GM23338 (cell line): ENCODE measurements at regions not wholly inside any gene's neighbourhood (a gene's known extent, or its start where the extent isn't known, plus 50 kb on each side); places are given as distances from the start of the nearest gene placed in this dataset.

ENCODE experiments used
- ATAC-seq: fragments of 200-7000 bp; cut with Tn5 transposase; 3 replicates; pipeline ENCODE4 v1.9.1; 2020
- DNase-seq: peaks from one replicate; pipeline ENCODE4 v3.0.0-alpha.2; 2015; ENCODE audit warnings: low spot score
- H2AFZ ChIP-seq: fragments of 200-600 bp; sonication (generic); 2 replicates; pipeline ENCODE4 v1.8.0; 2016; ENCODE audit warnings: antibody characterized with exemption, mild to moderate bottlenecking, moderate library complexity
- H3F3A ChIP-seq: fragments of 200-600 bp; sonication (generic); replicated peaks from 2 replicates; pipeline ENCODE4 v1.8.0; 2017; ENCODE audit warnings: antibody characterized with exemption, mixed run types, low read depth
- H3K27ac ChIP-seq: fragments of 200-600 bp; sonication (generic); 2 replicates; pipeline ENCODE4 v1.6.1; 2016; ENCODE audit warnings: low read depth
- H3K27me3 ChIP-seq: fragments of 200-600 bp; sonication (generic); 2 replicates; pipeline ENCODE4 v1.8.0; 2016; ENCODE audit warnings: mild to moderate bottlenecking, mixed run types, moderate library complexity; ENCODE audit not compliant: insufficient read depth
- H3K36me3 ChIP-seq: fragments of 200-600 bp; sonication (generic); 2 replicates; pipeline ENCODE4 v1.8.0; 2016; ENCODE audit warnings: mild to moderate bottlenecking; ENCODE audit not compliant: insufficient read depth
- H3K4me1 ChIP-seq: fragments of 200-600 bp; sonication (generic); 2 replicates; pipeline ENCODE4 v1.8.0; 2016; ENCODE audit warnings: mild to moderate bottlenecking, moderate library complexity; ENCODE audit not compliant: insufficient read depth
- H3K4me2 ChIP-seq: fragments of 200-600 bp; sonication (generic); 2 replicates; pipeline ENCODE4 v1.7.1; 2017; ENCODE audit warnings: mixed run types
- H3K4me3 ChIP-seq: fragments of 200-600 bp; sonication (generic); 2 replicates; pipeline ENCODE4 v1.6.1; 2016; ENCODE audit warnings: mixed run types
- H3K79me2 ChIP-seq: fragments of 200-600 bp; sonication (generic); replicated peaks from 2 replicates; pipeline ENCODE4 v1.8.0; 2017; ENCODE audit warnings: mild to moderate bottlenecking; ENCODE audit not compliant: insufficient read depth
- H3K9me2 ChIP-seq: fragments of 200-600 bp; sonication (generic); 2 replicates; pipeline ENCODE4 v1.8.0; 2017; ENCODE audit not compliant: insufficient read depth
- H4K20me1 ChIP-seq: fragments of 200-600 bp; sonication (generic); replicated peaks from 2 replicates; pipeline ENCODE4 v1.8.0; 2017; ENCODE audit warnings: mild to moderate bottlenecking; ENCODE audit not compliant: insufficient read depth
- H3K27ac Mint-ChIP-seq: 2 replicates; pipeline ENCODE4 v1.8.0; 2020; ENCODE audit warnings: inconsistent platforms, mild to moderate bottlenecking, moderate library complexity, mixed read lengths
- H3K27me3 Mint-ChIP-seq: 3 replicates; pipeline ENCODE4 v1.8.0; 2022; ENCODE audit warnings: low read depth, mild to moderate bottlenecking, moderate library complexity, mixed read lengths, inconsistent platforms; ENCODE audit not compliant: insufficient read depth, poor library complexity
- H3K36me3 Mint-ChIP-seq: 3 replicates; pipeline ENCODE4 v1.8.0; 2021; ENCODE audit warnings: low read depth, mild to moderate bottlenecking, inconsistent platforms, moderate library complexity, mixed read lengths
- H3K4me1 Mint-ChIP-seq: 3 replicates; pipeline ENCODE4 v1.8.0; 2020; ENCODE audit warnings: mild to moderate bottlenecking, inconsistent platforms, mixed read lengths
- H3K4me3 Mint-ChIP-seq: 3 replicates; pipeline ENCODE4 v1.8.0; 2021; ENCODE audit warnings: moderate library complexity, mild to moderate bottlenecking, inconsistent platforms, mixed read lengths
- H3K9me3 Mint-ChIP-seq: 3 replicates; pipeline ENCODE4 v1.8.0; 2020; ENCODE audit warnings: moderate library complexity, mild to moderate bottlenecking, inconsistent platforms, mixed read lengths
- ETS1 ChIP-seq: IDR thresholded peaks from 2 replicates; pipeline ENCODE4 v1.6.1; 2016; ENCODE audit warnings: antibody characterized with exemption
- EZH2phosphoT487 ChIP-seq: fragments of 200-600 bp; sonication (generic); IDR thresholded peaks from one replicate; pipeline ENCODE4 v1.8.1; 2018; ENCODE audit warnings: antibody characterized with exemption; ENCODE audit not compliant: unreplicated experiment
- JUNB ChIP-seq: IDR thresholded peaks from one replicate; pipeline ENCODE4 v1.6.1; 2016; ENCODE audit warnings: antibody characterized with exemption; ENCODE audit not compliant: unreplicated experiment
- STAT1 ChIP-seq: IDR thresholded peaks from one replicate; pipeline ENCODE4 v1.6.1; 2016; ENCODE audit warnings: antibody characterized with exemption; ENCODE audit not compliant: unreplicated experiment
- ZNF114 ChIP-seq: fragments of 250-450 bp; sonication (Bioruptor Pico); IDR thresholded peaks from 2 replicates; pipeline ENCODE4 v1.5.0; 2020; ENCODE audit warnings: mild to moderate bottlenecking, moderate library complexity
- ZNF331 ChIP-seq: fragments of 250-450 bp; sonication (Bioruptor Pico); IDR thresholded peaks from 2 replicates; pipeline ENCODE4 v1.5.0; 2020; ENCODE audit warnings: low read depth, mild to moderate bottlenecking, moderate library complexity
- TF ChIP-seq, protein P1 (sequence below): IDR thresholded peaks from one replicate; pipeline ENCODE4 v1.6.1; 2018; ENCODE audit warnings: antibody characterized with exemption; ENCODE audit not compliant: unreplicated experiment
- TF ChIP-seq, protein P2 (sequence below): fragments of 250-450 bp; sonication (Bioruptor Pico); IDR thresholded peaks from 2 replicates; pipeline ENCODE4 v1.5.0; 2020; ENCODE audit warnings: mild to moderate bottlenecking, moderate library complexity

DNA sequence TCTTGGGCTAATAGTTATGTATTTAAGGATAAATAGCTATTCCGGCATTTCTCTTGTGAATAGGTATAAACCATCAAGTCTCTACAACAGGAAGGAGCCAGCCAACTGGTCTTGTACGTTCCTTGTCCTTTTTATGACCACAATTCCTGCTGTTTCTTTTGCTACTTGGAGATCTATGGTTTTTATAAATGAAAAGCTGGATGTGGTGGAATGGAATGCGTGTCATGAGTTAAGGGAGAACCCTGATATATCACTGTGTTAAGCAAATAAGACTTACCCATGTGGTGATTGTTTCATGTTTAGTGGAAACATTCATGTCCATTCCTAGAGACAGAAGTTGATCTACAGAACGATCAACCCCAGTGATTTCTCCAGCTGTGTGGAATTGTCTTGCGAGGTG, 282.1 kb downstream of the RPS6KC1 start:
- no peak overlapping the region for H3K4me3 Mint-ChIP-seq
- H2AFZ ChIP-seq, result no peak overlapping the region
- H3K9me2 ChIP-seq, result peaks cover 6% of the 10 kb centered on the region; the same call in 1 of the 2 replicates
- no peaks in the 10 kb centered on the region for H3K9me3 Mint-ChIP-seq
- no peaks in the 10 kb centered on the region for H3K27me3 ChIP-seq
- H3K27me3 Mint-ChIP-seq, result peaks cover 6% of the 10 kb centered on the region
- H3K36me3 Mint-ChIP-seq, result no peaks in the 10 kb centered on the region
- no peak for DNase-seq
- no peak for TF ChIP-seq EZH2phosphoT487
- no peak for TF ChIP-seq ZNF114
- no peak for TF ChIP-seq STAT1
- TF ChIP-seq, protein P1, sequence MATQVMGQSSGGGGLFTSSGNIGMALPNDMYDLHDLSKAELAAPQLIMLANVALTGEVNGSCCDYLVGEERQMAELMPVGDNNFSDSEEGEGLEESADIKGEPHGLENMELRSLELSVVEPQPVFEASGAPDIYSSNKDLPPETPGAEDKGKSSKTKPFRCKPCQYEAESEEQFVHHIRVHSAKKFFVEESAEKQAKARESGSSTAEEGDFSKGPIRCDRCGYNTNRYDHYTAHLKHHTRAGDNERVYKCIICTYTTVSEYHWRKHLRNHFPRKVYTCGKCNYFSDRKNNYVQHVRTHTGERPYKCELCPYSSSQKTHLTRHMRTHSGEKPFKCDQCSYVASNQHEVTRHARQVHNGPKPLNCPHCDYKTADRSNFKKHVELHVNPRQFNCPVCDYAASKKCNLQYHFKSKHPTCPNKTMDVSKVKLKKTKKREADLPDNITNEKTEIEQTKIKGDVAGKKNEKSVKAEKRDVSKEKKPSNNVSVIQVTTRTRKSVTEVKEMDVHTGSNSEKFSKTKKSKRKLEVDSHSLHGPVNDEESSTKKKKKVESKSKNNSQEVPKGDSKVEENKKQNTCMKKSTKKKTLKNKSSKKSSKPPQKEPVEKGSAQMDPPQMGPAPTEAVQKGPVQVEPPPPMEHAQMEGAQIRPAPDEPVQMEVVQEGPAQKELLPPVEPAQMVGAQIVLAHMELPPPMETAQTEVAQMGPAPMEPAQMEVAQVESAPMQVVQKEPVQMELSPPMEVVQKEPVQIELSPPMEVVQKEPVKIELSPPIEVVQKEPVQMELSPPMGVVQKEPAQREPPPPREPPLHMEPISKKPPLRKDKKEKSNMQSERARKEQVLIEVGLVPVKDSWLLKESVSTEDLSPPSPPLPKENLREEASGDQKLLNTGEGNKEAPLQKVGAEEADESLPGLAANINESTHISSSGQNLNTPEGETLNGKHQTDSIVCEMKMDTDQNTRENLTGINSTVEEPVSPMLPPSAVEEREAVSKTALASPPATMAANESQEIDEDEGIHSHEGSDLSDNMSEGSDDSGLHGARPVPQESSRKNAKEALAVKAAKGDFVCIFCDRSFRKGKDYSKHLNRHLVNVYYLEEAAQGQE, result no peak
- no peak for TF ChIP-seq ZNF331
- TF ChIP-seq ETS1, result no peak
- TF ChIP-seq, protein P2, sequence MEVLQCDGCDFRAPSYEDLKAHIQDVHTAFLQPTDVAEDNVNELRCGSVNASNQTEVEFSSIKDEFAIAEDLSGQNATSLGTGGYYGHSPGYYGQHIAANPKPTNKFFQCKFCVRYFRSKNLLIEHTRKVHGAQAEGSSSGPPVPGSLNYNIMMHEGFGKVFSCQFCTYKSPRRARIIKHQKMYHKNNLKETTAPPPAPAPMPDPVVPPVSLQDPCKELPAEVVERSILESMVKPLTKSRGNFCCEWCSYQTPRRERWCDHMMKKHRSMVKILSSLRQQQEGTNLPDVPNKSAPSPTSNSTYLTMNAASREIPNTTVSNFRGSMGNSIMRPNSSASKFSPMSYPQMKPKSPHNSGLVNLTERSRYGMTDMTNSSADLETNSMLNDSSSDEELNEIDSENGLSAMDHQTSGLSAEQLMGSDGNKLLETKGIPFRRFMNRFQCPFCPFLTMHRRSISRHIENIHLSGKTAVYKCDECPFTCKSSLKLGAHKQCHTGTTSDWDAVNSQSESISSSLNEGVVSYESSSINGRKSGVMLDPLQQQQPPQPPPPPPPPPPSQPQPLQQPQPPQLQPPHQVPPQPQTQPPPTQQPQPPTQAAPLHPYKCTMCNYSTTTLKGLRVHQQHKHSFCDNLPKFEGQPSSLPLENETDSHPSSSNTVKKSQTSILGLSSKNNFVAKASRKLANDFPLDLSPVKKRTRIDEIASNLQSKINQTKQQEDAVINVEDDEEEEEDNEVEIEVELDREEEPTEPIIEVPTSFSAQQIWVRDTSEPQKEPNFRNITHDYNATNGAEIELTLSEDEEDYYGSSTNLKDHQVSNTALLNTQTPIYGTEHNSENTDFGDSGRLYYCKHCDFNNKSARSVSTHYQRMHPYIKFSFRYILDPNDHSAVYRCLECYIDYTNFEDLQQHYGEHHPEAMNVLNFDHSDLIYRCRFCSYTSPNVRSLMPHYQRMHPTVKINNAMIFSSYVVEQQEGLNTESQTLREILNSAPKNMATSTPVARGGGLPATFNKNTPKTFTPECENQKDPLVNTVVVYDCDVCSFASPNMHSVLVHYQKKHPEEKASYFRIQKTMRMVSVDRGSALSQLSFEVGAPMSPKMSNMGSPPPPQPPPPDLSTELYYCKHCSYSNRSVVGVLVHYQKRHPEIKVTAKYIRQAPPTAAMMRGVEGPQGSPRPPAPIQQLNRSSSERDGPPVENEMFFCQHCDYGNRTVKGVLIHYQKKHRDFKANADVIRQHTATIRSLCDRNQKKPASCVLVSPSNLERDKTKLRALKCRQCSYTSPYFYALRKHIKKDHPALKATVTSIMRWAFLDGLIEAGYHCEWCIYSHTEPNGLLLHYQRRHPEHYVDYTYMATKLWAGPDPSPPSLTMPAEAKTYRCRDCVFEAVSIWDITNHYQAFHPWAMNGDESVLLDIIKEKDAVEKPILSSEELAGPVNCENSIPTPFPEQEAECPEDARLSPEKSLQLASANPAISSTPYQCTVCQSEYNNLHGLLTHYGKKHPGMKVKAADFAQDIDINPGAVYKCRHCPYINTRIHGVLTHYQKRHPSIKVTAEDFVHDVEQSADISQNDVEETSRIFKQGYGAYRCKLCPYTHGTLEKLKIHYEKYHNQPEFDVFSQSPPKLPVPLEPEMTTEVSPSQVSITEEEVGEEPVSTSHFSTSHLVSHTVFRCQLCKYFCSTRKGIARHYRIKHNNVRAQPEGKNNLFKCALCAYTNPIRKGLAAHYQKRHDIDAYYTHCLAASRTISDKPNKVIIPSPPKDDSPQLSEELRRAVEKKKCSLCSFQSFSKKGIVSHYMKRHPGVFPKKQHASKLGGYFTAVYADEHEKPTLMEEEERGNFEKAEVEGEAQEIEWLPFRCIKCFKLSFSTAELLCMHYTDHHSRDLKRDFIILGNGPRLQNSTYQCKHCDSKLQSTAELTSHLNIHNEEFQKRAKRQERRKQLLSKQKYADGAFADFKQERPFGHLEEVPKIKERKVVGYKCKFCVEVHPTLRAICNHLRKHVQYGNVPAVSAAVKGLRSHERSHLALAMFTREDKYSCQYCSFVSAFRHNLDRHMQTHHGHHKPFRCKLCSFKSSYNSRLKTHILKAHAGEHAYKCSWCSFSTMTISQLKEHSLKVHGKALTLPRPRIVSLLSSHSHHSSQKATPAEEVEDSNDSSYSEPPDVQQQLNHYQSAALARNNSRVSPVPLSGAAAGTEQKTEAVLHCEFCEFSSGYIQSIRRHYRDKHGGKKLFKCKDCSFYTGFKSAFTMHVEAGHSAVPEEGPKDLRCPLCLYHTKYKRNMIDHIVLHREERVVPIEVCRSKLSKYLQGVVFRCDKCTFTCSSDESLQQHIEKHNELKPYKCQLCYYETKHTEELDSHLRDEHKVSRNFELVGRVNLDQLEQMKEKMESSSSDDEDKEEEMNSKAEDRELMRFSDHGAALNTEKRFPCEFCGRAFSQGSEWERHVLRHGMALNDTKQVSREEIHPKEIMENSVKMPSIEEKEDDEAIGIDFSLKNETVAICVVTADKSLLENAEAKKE (CRISPR knock-in tag), result no peak
- TF ChIP-seq JUNB, result no peak
- ATAC-seq, result no peak
- H3K4me3 ChIP-seq, result no peak overlapping the region
- H3K4me1 ChIP-seq, result no peaks in the 10 kb centered on the region
- no peak overlapping the region for H3K27ac ChIP-seq
- H3K27ac Mint-ChIP-seq, result no peak overlapping the region
- H3K4me2 ChIP-seq, result no peak overlapping the region
- no peaks in the 10 kb centered on the region for H3K36me3 ChIP-seq
- H3K79me2 ChIP-seq, result no peaks in the 10 kb centered on the region
- no peaks in the 10 kb centered on the region for H4K20me1 ChIP-seq
- H3K4me1 Mint-ChIP-seq, result no peaks in the 10 kb centered on the region
- no peaks in the 10 kb centered on the region for H3F3A ChIP-seq
